K562 (cell line): ENCODE measurements at regions not wholly inside any gene's neighbourhood (a gene's known extent, or its start where the extent isn't known, plus 50 kb on each side); places are given as distances from the start of the nearest gene placed in this dataset.

Source experiments
- ATAC-seq: fragments of 200-7000 bp; cut with Tn5 transposase; 3 replicates; pipeline ENCODE4 v1.9.1; 2020; ENCODE audit warnings: moderate library complexity
- BruUV-seq: library from RNA; stranded (reverse); fragments of 400-500 nt; replicated peaks from 2 replicates; lab custom pipeline; 2021; lab: Mats Ljungman, UMichigan
- CTCF ChIA-PET: fragments of 300-600 bp; formaldehyde crosslinking; extraction: SDS; loops from one replicate; lab custom pipeline; 2021; ENCODE audit warnings: low intra/inter-chr PET ratio; lab: Yijun Ruan, JAX
- POLR2A ChIA-PET: fragments of 300-600, 350-650 bp; sonication (Branson Sonifier 250); formaldehyde crosslinking; extraction: SDS; loops from one replicate; lab custom pipeline; 2021; ENCODE audit warnings: antibody characterized with exemption, inconsistent platforms; lab: Yijun Ruan, JAX
- DNase-seq, 4 experiments: peaks; one replicate each; pipeline versions ENCODE4 v3.0.0 to v3.0.0-alpha.2; 2011 to 2018; ENCODE audit warnings: low spot score in 3 of 4, mixed read lengths in 3 of 4; ENCODE audit errors: extremely low read depth in 1 of 4
- FAIRE-seq: peaks from 2 replicates; lab custom pipeline; 2011; peaks lifted over from hg19 to GRCh38; lab: Jason Lieb, UNC
- H2AFZ ChIP-seq: 2 replicates; pipeline ENCODE4 v1.6.0; 2011; ENCODE audit warnings: low read depth, low read length, control low read depth, inconsistent platforms
- H3K27ac ChIP-seq: fragments of 200-600 bp; 3 replicates; pipeline ENCODE4 v1.8.0; 2011; ENCODE audit warnings: low read depth, mild to moderate bottlenecking, control low read depth, inconsistent platforms, low read length, moderate library complexity, mixed read lengths; ENCODE audit errors: extremely low read depth
- H3K27me3 ChIP-seq, 2 experiments: fragments of 300-600 bp in 1 of 2; 2 replicates in 1 of 2; 3 replicates in 1 of 2; pipeline versions ENCODE4 v1.6.0 to v1.8.0; 2011; ENCODE audit warnings: inconsistent platforms in 2 of 2, low read length in 2 of 2, mild to moderate bottlenecking in 1 of 2, mixed read lengths in 1 of 2, moderate library complexity in 1 of 2; ENCODE audit not compliant: control insufficient read depth in 2 of 2, insufficient read depth in 2 of 2
- H3K36me3 ChIP-seq: fragments of 300-600 bp; 3 replicates; pipeline ENCODE4 v1.8.0; 2011; ENCODE audit warnings: mild to moderate bottlenecking, low read length, inconsistent platforms; ENCODE audit not compliant: control insufficient read depth, insufficient read depth
- H3K4me1 ChIP-seq, 2 experiments: fragments of 200-600 bp in 1 of 2; replicated peaks in 1 of 2; 2 replicates in 1 of 2; 3 replicates in 1 of 2; pipeline versions ENCODE4 v1.5.1 to v1.8.0; 2011; ENCODE audit warnings: inconsistent platforms in 2 of 2, low read length in 2 of 2, mild to moderate bottlenecking in 1 of 2, mixed read lengths in 1 of 2, moderate library complexity in 1 of 2; ENCODE audit not compliant: control insufficient read depth in 2 of 2, insufficient read depth in 2 of 2
- H3K4me2 ChIP-seq: 2 replicates; pipeline ENCODE4 v1.6.1; 2011; ENCODE audit warnings: low read length, control low read depth, inconsistent platforms, mixed read lengths; ENCODE audit not compliant: insufficient read depth
- H3K4me3 ChIP-seq: fragments of 200-600 bp; sonication (generic), shearing (Covaris generic); 2 replicates; pipeline ENCODE4 v1.5.1; 2016; ENCODE audit warnings: control low read depth, inconsistent platforms
- H3K79me2 ChIP-seq: fragments of 200-600 bp; 3 replicates; pipeline ENCODE4 v1.8.0; 2011; ENCODE audit warnings: low read length, inconsistent platforms; ENCODE audit not compliant: control insufficient read depth, insufficient read depth
- H3K9ac ChIP-seq, 2 experiments: 2 replicates each; pipeline versions ENCODE4 v1.6.0 to v1.6.1; 2011; ENCODE audit warnings: low read depth in 2 of 2, low read length in 2 of 2, control low read depth in 1 of 2, inconsistent platforms in 1 of 2, mild to moderate bottlenecking in 1 of 2, mixed read lengths in 1 of 2; ENCODE audit not compliant: insufficient read depth in 1 of 2
- H3K9me1 ChIP-seq: one replicate; pipeline ENCODE4 v1.6.0; 2011; ENCODE audit warnings: inconsistent platforms, mild to moderate bottlenecking, low read length, moderate library complexity; ENCODE audit not compliant: control insufficient read depth, insufficient read depth
- H3K9me3 ChIP-seq: replicated peaks from 2 replicates; pipeline ENCODE4 v1.5.1; 2011; ENCODE audit warnings: low read depth, low read length, inconsistent platforms; ENCODE audit not compliant: control insufficient read depth, insufficient read depth
- H4K20me1 ChIP-seq: replicated peaks from 2 replicates; pipeline ENCODE4 v1.6.1; 2011; ENCODE audit warnings: low read length, inconsistent platforms, mixed read lengths; ENCODE audit not compliant: control insufficient read depth, insufficient read depth
- CEBPG ChIP-seq, 3 experiments: fragments of 200-800 bp in 1 of 3; sonication (Bioruptor generic) in 1 of 3; sonication (generic) in 1 of 3; formaldehyde crosslinking in 1 of 3; IDR thresholded peaks in 2 of 3; conservative IDR thresholded peaks in 1 of 3; 2 replicates each; pipeline versions ENCODE4 v1.6.1 to v1.8.0; 2016 to 2022; ENCODE audit warnings: missing compliant biosample characterization in 2 of 3, missing genetic modification characterization in 2 of 3, mild to moderate bottlenecking in 1 of 3, missing genetic modification reagents in 1 of 3
- KDM4B ChIP-seq, 2 experiments: fragments of 450-650 bp in 1 of 2; sonication (generic) in 1 of 2; IDR thresholded peaks; 2 replicates each; pipeline ENCODE4 v1.6.1; 2016 to 2017; ENCODE audit warnings: borderline replicate concordance in 2 of 2, antibody characterized with exemption in 1 of 2, low read depth in 1 of 2, mild to moderate bottlenecking in 1 of 2
- TAF15 ChIP-seq: fragments of 200-400 bp; formaldehyde crosslinking; IDR thresholded peaks from 2 replicates; pipeline ENCODE4 v1.6.1; 2017; ENCODE audit warnings: mild to moderate bottlenecking, low read depth, low read length, moderate library complexity
- TRIM28 ChIP-seq: fragments of 450-650 bp; IDR thresholded peaks from 2 replicates; pipeline ENCODE4 v1.6.1; 2017
- ZNF75A ChIP-seq: fragments of 450-650 bp; formaldehyde crosslinking; IDR thresholded peaks from 2 replicates; pipeline ENCODE4 v1.4.0; 2020; ENCODE audit warnings: mild to moderate bottlenecking
- in situ Hi-C: fragments of 300-500 bp; cut with MboI; formaldehyde crosslinking; loops from 4 replicates; pipeline ENCODE4 v1.15.0; 2018; ENCODE audit warnings: inconsistent platforms, mixed read lengths
- intact Hi-C: fragments of 100-400 bp; cut with micrococcal nuclease; formaldehyde crosslinking; loops from 2 replicates; pipeline ENCODE4 v1.14.2; 2022
- TF ChIP-seq, protein P1 (sequence below): sonication (generic); formaldehyde crosslinking; IDR thresholded peaks from 2 replicates; pipeline ENCODE4 v1.8.1; 2023; ENCODE audit warnings: mild to moderate bottlenecking, missing genetic modification reagents
- TF ChIP-seq, protein P2 (sequence below): fragments of 450-650 bp; IDR thresholded peaks from 2 replicates; pipeline ENCODE4 v1.6.1; 2017; ENCODE audit warnings: antibody characterized with exemption

DNA sequence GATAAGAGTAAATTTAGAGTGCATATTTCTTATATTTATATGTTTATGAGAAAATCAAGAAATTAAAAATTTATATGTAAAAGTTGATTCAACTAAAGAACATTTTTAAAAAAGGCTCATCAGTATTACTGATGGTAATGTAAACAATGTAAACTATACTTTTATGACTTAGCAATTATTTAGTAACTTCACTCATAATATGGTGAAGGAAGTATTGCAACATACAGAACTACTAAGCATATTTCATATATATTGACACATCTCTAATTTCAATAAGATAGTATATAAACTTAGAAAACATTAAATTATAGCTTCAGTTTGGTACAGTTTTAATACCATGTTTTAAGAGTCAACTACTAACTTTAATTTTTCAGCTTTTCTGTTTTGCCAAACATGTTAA is 512.8 kb upstream of the PCDH7 start:
- Histone ChIP-seq H3K79me2 (no peaks in the 10 kb centered on the region), H3K4me3 (no peak overlapping the region), H2AFZ (no peak overlapping the region), H3K36me3 (no peaks in the 10 kb centered on the region), H3K9me1 (no peaks in the 10 kb centered on the region), H3K9ac (no peak overlapping the region), H3K27me3 (no peaks in the 10 kb centered on the region), H4K20me1 (no peaks in the 10 kb centered on the region), H3K9me3 (no peaks in the 10 kb centered on the region), H3K4me2 (no peak overlapping the region), H3K4me1 (no peaks in the 10 kb centered on the region), H3K27ac (no peak overlapping the region)
- CTCF ChIA-PET = no interaction called here
- POLR2A ChIA-PET = no interaction called here
- in situ Hi-C loops = no loop called here
- ATAC-seq (no peak), FAIRE-seq (no peak), DNase-seq (no peak)
- BruUV-seq = no TSS peak
- intact Hi-C loops = no loop called here
- TF ChIP-seq CEBPG (CRISPR knock-in tag; IDR thresholded peaks at IDR 0.05) (no peak), CEBPG (tag; conservative IDR thresholded peaks at IDR 0.05 in 1 of 2, IDR thresholded peaks at IDR 0.05 in 1 of 2) (0 out of 4 replicates have a peak, but pooled peaks of 1 of the 2 experiments have one; percentile 34), TRIM28 (no peak), KDM4B (IDR thresholded peaks at IDR 0.05; ENCODE audit: borderline replicate concordance in 2 of 2, low read depth in 1 of 2) (no peak), TAF15 (no peak), ZNF75A (no peak)
- TF ChIP-seq, protein P1, sequence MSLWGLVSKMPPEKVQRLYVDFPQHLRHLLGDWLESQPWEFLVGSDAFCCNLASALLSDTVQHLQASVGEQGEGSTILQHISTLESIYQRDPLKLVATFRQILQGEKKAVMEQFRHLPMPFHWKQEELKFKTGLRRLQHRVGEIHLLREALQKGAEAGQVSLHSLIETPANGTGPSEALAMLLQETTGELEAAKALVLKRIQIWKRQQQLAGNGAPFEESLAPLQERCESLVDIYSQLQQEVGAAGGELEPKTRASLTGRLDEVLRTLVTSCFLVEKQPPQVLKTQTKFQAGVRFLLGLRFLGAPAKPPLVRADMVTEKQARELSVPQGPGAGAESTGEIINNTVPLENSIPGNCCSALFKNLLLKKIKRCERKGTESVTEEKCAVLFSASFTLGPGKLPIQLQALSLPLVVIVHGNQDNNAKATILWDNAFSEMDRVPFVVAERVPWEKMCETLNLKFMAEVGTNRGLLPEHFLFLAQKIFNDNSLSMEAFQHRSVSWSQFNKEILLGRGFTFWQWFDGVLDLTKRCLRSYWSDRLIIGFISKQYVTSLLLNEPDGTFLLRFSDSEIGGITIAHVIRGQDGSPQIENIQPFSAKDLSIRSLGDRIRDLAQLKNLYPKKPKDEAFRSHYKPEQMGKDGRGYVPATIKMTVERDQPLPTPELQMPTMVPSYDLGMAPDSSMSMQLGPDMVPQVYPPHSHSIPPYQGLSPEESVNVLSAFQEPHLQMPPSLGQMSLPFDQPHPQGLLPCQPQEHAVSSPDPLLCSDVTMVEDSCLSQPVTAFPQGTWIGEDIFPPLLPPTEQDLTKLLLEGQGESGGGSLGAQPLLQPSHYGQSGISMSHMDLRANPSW (CRISPR knock-in tag) = no peak
- TF ChIP-seq, protein P2, sequence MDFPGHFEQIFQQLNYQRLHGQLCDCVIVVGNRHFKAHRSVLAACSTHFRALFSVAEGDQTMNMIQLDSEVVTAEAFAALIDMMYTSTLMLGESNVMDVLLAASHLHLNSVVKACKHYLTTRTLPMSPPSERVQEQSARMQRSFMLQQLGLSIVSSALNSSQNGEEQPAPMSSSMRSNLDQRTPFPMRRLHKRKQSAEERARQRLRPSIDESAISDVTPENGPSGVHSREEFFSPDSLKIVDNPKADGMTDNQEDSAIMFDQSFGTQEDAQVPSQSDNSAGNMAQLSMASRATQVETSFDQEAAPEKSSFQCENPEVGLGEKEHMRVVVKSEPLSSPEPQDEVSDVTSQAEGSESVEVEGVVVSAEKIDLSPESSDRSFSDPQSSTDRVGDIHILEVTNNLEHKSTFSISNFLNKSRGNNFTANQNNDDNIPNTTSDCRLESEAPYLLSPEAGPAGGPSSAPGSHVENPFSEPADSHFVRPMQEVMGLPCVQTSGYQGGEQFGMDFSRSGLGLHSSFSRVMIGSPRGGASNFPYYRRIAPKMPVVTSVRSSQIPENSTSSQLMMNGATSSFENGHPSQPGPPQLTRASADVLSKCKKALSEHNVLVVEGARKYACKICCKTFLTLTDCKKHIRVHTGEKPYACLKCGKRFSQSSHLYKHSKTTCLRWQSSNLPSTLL = no peak
